ENCODE measurements at regions not wholly inside any gene's neighbourhood (a gene's known extent, or its start where the extent isn't known, plus 50 kb on each side); places are given as distances from the start of the nearest gene placed in this dataset.

- TF ChIP-seq, protein P1, sequence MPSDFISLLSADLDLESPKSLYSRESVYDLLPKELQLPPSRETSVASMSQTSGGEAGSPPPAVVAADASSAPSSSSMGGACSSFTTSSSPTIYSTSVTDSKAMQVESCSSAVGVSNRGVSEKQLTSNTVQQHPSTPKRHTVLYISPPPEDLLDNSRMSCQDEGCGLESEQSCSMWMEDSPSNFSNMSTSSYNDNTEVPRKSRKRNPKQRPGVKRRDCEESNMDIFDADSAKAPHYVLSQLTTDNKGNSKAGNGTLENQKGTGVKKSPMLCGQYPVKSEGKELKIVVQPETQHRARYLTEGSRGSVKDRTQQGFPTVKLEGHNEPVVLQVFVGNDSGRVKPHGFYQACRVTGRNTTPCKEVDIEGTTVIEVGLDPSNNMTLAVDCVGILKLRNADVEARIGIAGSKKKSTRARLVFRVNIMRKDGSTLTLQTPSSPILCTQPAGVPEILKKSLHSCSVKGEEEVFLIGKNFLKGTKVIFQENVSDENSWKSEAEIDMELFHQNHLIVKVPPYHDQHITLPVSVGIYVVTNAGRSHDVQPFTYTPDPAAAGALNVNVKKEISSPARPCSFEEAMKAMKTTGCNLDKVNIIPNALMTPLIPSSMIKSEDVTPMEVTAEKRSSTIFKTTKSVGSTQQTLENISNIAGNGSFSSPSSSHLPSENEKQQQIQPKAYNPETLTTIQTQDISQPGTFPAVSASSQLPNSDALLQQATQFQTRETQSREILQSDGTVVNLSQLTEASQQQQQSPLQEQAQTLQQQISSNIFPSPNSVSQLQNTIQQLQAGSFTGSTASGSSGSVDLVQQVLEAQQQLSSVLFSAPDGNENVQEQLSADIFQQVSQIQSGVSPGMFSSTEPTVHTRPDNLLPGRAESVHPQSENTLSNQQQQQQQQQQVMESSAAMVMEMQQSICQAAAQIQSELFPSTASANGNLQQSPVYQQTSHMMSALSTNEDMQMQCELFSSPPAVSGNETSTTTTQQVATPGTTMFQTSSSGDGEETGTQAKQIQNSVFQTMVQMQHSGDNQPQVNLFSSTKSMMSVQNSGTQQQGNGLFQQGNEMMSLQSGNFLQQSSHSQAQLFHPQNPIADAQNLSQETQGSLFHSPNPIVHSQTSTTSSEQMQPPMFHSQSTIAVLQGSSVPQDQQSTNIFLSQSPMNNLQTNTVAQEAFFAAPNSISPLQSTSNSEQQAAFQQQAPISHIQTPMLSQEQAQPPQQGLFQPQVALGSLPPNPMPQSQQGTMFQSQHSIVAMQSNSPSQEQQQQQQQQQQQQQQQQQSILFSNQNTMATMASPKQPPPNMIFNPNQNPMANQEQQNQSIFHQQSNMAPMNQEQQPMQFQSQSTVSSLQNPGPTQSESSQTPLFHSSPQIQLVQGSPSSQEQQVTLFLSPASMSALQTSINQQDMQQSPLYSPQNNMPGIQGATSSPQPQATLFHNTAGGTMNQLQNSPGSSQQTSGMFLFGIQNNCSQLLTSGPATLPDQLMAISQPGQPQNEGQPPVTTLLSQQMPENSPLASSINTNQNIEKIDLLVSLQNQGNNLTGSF (CRISPR knock-in tag; IDR thresholded peaks at IDR 0.05), result no peak
- TF ChIP-seq FOSL1 (CRISPR knock-in tag; IDR thresholded peaks at IDR 0.05; ENCODE audit: borderline replicate concordance), result peak; percentile 84; the same call in 1 of the 2 replicates
- TF ChIP-seq, protein P2, sequence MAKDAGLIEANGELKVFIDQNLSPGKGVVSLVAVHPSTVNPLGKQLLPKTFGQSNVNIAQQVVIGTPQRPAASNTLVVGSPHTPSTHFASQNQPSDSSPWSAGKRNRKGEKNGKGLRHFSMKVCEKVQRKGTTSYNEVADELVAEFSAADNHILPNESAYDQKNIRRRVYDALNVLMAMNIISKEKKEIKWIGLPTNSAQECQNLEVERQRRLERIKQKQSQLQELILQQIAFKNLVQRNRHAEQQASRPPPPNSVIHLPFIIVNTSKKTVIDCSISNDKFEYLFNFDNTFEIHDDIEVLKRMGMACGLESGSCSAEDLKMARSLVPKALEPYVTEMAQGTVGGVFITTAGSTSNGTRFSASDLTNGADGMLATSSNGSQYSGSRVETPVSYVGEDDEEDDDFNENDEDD (CRISPR knock-in tag; IDR thresholded peaks at IDR 0.05; ENCODE audit: borderline replicate concordance), result no peak
- no peak for TF ChIP-seq ZFP62 (CRISPR knock-in tag; IDR thresholded peaks at IDR 0.05)
- TF ChIP-seq RAD51 (IDR thresholded peaks at IDR 0.05; ENCODE audit: borderline replicate concordance), result no peak
- TF ChIP-seq ZNF234 (CRISPR knock-in tag; conservative IDR thresholded peaks at IDR 0.05), result no peak
- no peak for TF ChIP-seq KLF11 (CRISPR knock-in tag; IDR thresholded peaks at IDR 0.05)
- TF ChIP-seq NFE2L2 (IDR thresholded peaks at IDR 0.05; ENCODE audit: low read length), result no peak
- TF ChIP-seq, protein P3, sequence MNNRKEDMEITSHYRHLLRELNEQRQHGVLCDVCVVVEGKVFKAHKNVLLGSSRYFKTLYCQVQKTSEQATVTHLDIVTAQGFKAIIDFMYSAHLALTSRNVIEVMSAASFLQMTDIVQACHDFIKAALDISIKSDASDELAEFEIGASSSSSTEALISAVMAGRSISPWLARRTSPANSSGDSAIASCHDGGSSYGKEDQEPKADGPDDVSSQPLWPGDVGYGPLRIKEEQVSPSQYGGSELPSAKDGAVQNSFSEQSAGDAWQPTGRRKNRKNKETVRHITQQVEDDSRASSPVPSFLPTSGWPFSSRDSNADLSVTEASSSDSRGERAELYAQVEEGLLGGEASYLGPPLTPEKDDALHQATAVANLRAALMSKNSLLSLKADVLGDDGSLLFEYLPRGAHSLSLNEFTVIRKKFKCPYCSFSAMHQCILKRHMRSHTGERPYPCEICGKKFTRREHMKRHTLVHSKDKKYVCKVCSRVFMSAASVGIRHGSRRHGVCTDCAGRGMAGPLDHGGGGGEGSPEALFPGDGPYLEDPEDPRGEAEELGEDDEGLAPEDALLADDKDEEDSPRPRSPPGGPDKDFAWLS (CRISPR knock-in tag; IDR thresholded peaks at IDR 0.05; ENCODE audit: borderline replicate concordance), result no peak
- TF ChIP-seq ATF3 (CRISPR knock-in tag; IDR thresholded peaks at IDR 0.05), result peak; percentile 81
- TF ChIP-seq POGZ (CRISPR knock-in tag; IDR thresholded peaks at IDR 0.05), result peak; percentile 36; the same call in 1 of the 2 replicates
- TF ChIP-seq ZNF446 (CRISPR knock-in tag; IDR thresholded peaks at IDR 0.05), result no peak
- TF ChIP-seq ZNF142 (CRISPR knock-in tag; IDR thresholded peaks at IDR 0.05), result no peak
- TF ChIP-seq NR1H2 (CRISPR knock-in tag; IDR thresholded peaks at IDR 0.05; ENCODE audit: borderline replicate concordance, low read depth), result no peak
- no peak for TF ChIP-seq U2AF2 (IDR thresholded peaks at IDR 0.05; ENCODE audit: low read depth, low read length)
- TF ChIP-seq HES4 (CRISPR knock-in tag; IDR thresholded peaks at IDR 0.05; ENCODE audit: borderline replicate concordance), result no peak
- no peak for TF ChIP-seq ZNF552 (CRISPR knock-in tag; IDR thresholded peaks at IDR 0.05; ENCODE audit: borderline replicate concordance)
Measured at GRCh38 chr4:180617196-180617595, 1626.0 kb upstream of the TENM3 start (continued).

All from HepG2 (cell line).